K562 (cell line): ENCODE measurements at regions not wholly inside any gene's neighbourhood (a gene's known extent, or its start where the extent isn't known, plus 50 kb on each side); places are given as distances from the start of the nearest gene placed in this dataset.

Experiments used
- CHD4 ChIP-seq: fragments of 200-600 bp; sonication (generic); IDR thresholded peaks from 3 replicates; pipeline ENCODE4 v1.6.1; 2012; ENCODE audit warnings: low read depth, mild to moderate bottlenecking, mixed read lengths, low read length, inconsistent platforms; ENCODE audit not compliant: insufficient read depth, insufficient replicate concordance, poor library complexity, severe bottlenecking
- EZH2 ChIP-seq: IDR thresholded peaks from 2 replicates; pipeline ENCODE4 v1.6.1; 2012; ENCODE audit warnings: low read depth, mild to moderate bottlenecking, inconsistent platforms, low read length, borderline replicate concordance
- RFX1 ChIP-seq: fragments of 450-650 bp; IDR thresholded peaks from 2 replicates; pipeline ENCODE4 v1.6.1; 2016; ENCODE audit warnings: mild to moderate bottlenecking, moderate library complexity
- RFX5 ChIP-seq: IDR thresholded peaks from 2 replicates; pipeline ENCODE4 v1.6.1; 2011; ENCODE audit warnings: low read depth, mild to moderate bottlenecking, improper control_type of control experiment, low read length
- TAF1 ChIP-seq: IDR thresholded peaks from 2 replicates; pipeline ENCODE4 v1.6.1; 2011; ENCODE audit warnings: mild to moderate bottlenecking, low read length, moderate library complexity; ENCODE audit not compliant: insufficient read depth, control insufficient read depth, severe bottlenecking; ENCODE audit errors: extremely low read depth
- ZNF175 ChIP-seq: fragments of 200-800 bp; sonication (Bioruptor generic); IDR thresholded peaks from 2 replicates; pipeline ENCODE4 v1.6.1; 2016; ENCODE audit warnings: low read depth, mild to moderate bottlenecking, missing genetic modification characterization, missing compliant biosample characterization
- TF ChIP-seq, protein P1 (sequence below), 2 experiments: fragments of 450-650 bp in 1 of 2; sonication (generic) in 1 of 2; formaldehyde crosslinking in 1 of 2; IDR thresholded peaks in 1 of 2; conservative IDR thresholded peaks in 1 of 2; 2 replicates each; pipeline versions ENCODE4 v1.6.1 to v1.8.1; 2016 to 2023; ENCODE audit warnings: mild to moderate bottlenecking in 2 of 2, moderate library complexity in 2 of 2, inconsistent platforms in 1 of 2, missing genetic modification reagents in 1 of 2
- TF ChIP-seq, protein P2 (sequence below), 3 experiments: IDR thresholded peaks in 2 of 3; conservative IDR thresholded peaks in 1 of 3; 2 replicates each; pipeline ENCODE4 v1.5.1; 2011 to 2012; ENCODE audit warnings: low read length in 3 of 3, mild to moderate bottlenecking in 3 of 3, control low read depth in 2 of 3, improper control_type of control experiment in 1 of 3, inconsistent platforms in 1 of 3, low read depth in 1 of 3, mixed read lengths in 1 of 3, moderate library complexity in 1 of 3; ENCODE audit not compliant: insufficient read depth in 2 of 3
- TF ChIP-seq, protein P3 (sequence below), 2 experiments: fragments of 450-650 bp; formaldehyde crosslinking in 1 of 2; IDR thresholded peaks; 2 replicates each; pipeline versions ENCODE4 v1.4.0 to v1.6.1; 2014 to 2020; ENCODE audit warnings: mild to moderate bottlenecking in 2 of 2, borderline replicate concordance in 1 of 2, low read depth in 1 of 2
- TF ChIP-seq, protein P4 (sequence below): fragments of 250-450 bp; sonication (Bioruptor Pico); IDR thresholded peaks from 2 replicates; pipeline ENCODE4 v1.5.0; 2020; ENCODE audit warnings: mild to moderate bottlenecking, borderline replicate concordance

DNA sequence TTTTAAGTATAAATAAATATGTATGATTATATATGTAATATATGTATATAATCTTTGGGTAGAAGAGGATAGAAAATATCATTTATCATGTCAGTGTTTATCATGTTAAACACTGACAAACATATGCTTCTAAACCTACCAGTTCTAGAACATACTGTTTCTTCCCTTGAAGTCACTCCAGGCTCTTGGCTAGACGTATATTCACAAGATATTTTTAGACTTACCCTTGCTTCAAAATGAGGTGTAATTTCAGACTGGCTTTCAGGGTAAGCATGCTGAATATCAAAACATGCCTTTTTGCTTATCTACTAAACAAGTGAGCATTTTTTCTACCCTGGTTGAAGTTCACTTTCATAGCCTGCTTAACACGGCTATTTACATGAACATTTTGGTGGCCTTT is 642.4 kb upstream of the PKDCC start:
- TF ChIP-seq, protein P1, sequence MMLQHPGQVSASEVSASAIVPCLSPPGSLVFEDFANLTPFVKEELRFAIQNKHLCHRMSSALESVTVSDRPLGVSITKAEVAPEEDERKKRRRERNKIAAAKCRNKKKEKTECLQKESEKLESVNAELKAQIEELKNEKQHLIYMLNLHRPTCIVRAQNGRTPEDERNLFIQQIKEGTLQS (IDR thresholded peaks at IDR 0.05): no peak
- TF ChIP-seq, protein P1 (CRISPR knock-in tag; conservative IDR thresholded peaks at IDR 0.05): no peak
- TF ChIP-seq TAF1 (no peak), ZNF175 (no peak), RFX1 (no peak), EZH2 (no peak), RFX5 (no peak), CHD4 (no peak)
- TF ChIP-seq, protein P2, sequence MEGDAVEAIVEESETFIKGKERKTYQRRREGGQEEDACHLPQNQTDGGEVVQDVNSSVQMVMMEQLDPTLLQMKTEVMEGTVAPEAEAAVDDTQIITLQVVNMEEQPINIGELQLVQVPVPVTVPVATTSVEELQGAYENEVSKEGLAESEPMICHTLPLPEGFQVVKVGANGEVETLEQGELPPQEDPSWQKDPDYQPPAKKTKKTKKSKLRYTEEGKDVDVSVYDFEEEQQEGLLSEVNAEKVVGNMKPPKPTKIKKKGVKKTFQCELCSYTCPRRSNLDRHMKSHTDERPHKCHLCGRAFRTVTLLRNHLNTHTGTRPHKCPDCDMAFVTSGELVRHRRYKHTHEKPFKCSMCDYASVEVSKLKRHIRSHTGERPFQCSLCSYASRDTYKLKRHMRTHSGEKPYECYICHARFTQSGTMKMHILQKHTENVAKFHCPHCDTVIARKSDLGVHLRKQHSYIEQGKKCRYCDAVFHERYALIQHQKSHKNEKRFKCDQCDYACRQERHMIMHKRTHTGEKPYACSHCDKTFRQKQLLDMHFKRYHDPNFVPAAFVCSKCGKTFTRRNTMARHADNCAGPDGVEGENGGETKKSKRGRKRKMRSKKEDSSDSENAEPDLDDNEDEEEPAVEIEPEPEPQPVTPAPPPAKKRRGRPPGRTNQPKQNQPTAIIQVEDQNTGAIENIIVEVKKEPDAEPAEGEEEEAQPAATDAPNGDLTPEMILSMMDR (IDR thresholded peaks at IDR 0.05 in 2 of 3, conservative IDR thresholded peaks at IDR 0.05 in 1 of 3; ENCODE audit: insufficient read depth in 2 of 3, low read depth in 1 of 3, low read length in 3 of 3): no peak
- TF ChIP-seq, protein P3, sequence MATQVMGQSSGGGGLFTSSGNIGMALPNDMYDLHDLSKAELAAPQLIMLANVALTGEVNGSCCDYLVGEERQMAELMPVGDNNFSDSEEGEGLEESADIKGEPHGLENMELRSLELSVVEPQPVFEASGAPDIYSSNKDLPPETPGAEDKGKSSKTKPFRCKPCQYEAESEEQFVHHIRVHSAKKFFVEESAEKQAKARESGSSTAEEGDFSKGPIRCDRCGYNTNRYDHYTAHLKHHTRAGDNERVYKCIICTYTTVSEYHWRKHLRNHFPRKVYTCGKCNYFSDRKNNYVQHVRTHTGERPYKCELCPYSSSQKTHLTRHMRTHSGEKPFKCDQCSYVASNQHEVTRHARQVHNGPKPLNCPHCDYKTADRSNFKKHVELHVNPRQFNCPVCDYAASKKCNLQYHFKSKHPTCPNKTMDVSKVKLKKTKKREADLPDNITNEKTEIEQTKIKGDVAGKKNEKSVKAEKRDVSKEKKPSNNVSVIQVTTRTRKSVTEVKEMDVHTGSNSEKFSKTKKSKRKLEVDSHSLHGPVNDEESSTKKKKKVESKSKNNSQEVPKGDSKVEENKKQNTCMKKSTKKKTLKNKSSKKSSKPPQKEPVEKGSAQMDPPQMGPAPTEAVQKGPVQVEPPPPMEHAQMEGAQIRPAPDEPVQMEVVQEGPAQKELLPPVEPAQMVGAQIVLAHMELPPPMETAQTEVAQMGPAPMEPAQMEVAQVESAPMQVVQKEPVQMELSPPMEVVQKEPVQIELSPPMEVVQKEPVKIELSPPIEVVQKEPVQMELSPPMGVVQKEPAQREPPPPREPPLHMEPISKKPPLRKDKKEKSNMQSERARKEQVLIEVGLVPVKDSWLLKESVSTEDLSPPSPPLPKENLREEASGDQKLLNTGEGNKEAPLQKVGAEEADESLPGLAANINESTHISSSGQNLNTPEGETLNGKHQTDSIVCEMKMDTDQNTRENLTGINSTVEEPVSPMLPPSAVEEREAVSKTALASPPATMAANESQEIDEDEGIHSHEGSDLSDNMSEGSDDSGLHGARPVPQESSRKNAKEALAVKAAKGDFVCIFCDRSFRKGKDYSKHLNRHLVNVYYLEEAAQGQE (IDR thresholded peaks at IDR 0.05; ENCODE audit: borderline replicate concordance): no peak
- TF ChIP-seq, protein P3 (CRISPR knock-in tag; IDR thresholded peaks at IDR 0.05; ENCODE audit: low read depth): no peak
- TF ChIP-seq, protein P4, sequence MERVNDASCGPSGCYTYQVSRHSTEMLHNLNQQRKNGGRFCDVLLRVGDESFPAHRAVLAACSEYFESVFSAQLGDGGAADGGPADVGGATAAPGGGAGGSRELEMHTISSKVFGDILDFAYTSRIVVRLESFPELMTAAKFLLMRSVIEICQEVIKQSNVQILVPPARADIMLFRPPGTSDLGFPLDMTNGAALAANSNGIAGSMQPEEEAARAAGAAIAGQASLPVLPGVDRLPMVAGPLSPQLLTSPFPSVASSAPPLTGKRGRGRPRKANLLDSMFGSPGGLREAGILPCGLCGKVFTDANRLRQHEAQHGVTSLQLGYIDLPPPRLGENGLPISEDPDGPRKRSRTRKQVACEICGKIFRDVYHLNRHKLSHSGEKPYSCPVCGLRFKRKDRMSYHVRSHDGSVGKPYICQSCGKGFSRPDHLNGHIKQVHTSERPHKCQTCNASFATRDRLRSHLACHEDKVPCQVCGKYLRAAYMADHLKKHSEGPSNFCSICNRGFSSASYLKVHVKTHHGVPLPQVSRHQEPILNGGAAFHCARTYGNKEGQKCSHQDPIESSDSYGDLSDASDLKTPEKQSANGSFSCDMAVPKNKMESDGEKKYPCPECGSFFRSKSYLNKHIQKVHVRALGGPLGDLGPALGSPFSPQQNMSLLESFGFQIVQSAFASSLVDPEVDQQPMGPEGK (CRISPR knock-in tag): no peak
